IPS-NIHi11 (cell line): ENCODE measurements at regions not wholly inside any gene's neighbourhood (a gene's known extent, or its start where the extent isn't known, plus 50 kb on each side); places are given as distances from the start of the nearest gene placed in this dataset.
"Not testable (repeated sequence)": the region's sequence is repeated elsewhere in the genome, so short reads cannot be mapped to it uniquely, and the experiment has no call there.

ENCODE experiments used
- DNase-seq: peaks from one replicate; pipeline ENCODE4 v3.0.0; 2012; ENCODE audit warnings: mixed read lengths, low spot score

- DNase-seq = no peak
Observed at GRCh38 chr2:224146356-224147160, 107.5 kb upstream of the SERPINE2 start.

GRCh38 chr2:224145751-224146355 is 106.8 kb upstream of the SERPINE2 start:
- DNase-seq = no peak

GRCh38 chr2:224143526-224143925 is 104.4 kb upstream of the SERPINE2 start:
- no peak for DNase-seq

GRCh38 chr2:224142397-224143312 is 103.6 kb upstream of the SERPINE2 start:
- no peak for DNase-seq

GRCh38 chr2:224141304-224141703 is 102.2 kb upstream of the SERPINE2 start:
- no peak for DNase-seq

- no peak for DNase-seq
Observed at GRCh38 chr2:224137208-224137607, 98.1 kb upstream of the SERPINE2 start.

- DNase-seq = no peak
Observed at GRCh38 chr2:224136396-224136795, 97.3 kb upstream of the SERPINE2 start.

- no peak for DNase-seq
Observed at GRCh38 chr2:224135881-224136280, 96.8 kb upstream of the SERPINE2 start.

GRCh38 chr2:224134003-224134734 is 95.1 kb upstream of the SERPINE2 start:
- no peak for DNase-seq

GRCh38 chr2:224133387-224133786 is 94.3 kb upstream of the SERPINE2 start:
- no peak for DNase-seq

- DNase-seq = no peak
Observed at GRCh38 chr2:224127871-224128501, 88.9 kb upstream of the SERPINE2 start.

- no peak for DNase-seq
Observed at GRCh38 chr2:224126440-224126839, 87.4 kb upstream of the SERPINE2 start.

- peak; percentile 44 for DNase-seq
Observed at GRCh38 chr2:224126003-224126402, 86.9 kb upstream of the SERPINE2 start.

GRCh38 chr2:224122542-224122941 is 83.5 kb upstream of the SERPINE2 start:
- DNase-seq = no peak

- DNase-seq = no peak
Observed at GRCh38 chr2:224121406-224122067, 82.5 kb upstream of the SERPINE2 start.

- DNase-seq = no peak
Observed at GRCh38 chr2:224120986-224121385, 81.9 kb upstream of the SERPINE2 start.

GRCh38 chr2:224119846-224120245 is 80.8 kb upstream of the SERPINE2 start:
- not testable (repeated sequence) for DNase-seq

- DNase-seq = no peak
Observed at GRCh38 chr2:224114428-224114827, 75.3 kb upstream of the SERPINE2 start.

- DNase-seq = not testable (repeated sequence)
Observed at GRCh38 chr2:224113930-224114329, 74.8 kb upstream of the SERPINE2 start.

- no peak for DNase-seq
Observed at GRCh38 chr2:224111576-224111975, 72.5 kb upstream of the SERPINE2 start.

GRCh38 chr2:224110811-224111210 is 71.7 kb upstream of the SERPINE2 start:
- no peak for DNase-seq
